CD4-positive, alpha-beta T cell treated with Interleukin-15 for 4 hours (primary cell): ENCODE measurements at regions not wholly inside any gene's neighbourhood (a gene's known extent, or its start where the extent isn't known, plus 50 kb on each side); places are given as distances from the start of the nearest gene placed in this dataset.
"Not testable (repeated sequence)": the region's sequence is repeated elsewhere in the genome, so short reads cannot be mapped to it uniquely, and the experiment has no call there.

ENCODE experiments used
- DNase-seq: peaks from one replicate; pipeline ENCODE4 v3.0.0-alpha.2; 2020; ENCODE audit warnings: low spot score

- no peak for DNase-seq
Measured at GRCh38 chr10:108003061-108003460, 838.6 kb upstream of the SORCS1 start.

DNA sequence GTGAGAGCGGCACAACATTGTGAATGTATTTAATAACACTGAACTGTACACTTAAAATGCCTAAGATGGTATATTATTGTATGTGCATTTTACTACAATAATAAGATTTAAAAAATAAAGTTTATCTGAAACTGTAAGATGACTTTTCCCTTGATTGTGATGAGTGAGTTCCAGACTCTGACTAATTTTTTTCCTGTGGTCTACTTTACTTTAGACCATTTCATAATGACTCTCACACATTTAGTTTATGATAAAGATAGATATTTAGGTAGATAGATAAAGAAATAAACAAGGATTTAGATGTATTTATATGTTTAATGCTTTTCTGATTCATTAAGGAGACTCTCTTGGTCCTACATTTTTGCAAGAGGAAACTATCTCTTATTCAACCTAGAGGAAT, 835.9 kb upstream of the SORCS1 start:
- no peak for DNase-seq

DNA sequence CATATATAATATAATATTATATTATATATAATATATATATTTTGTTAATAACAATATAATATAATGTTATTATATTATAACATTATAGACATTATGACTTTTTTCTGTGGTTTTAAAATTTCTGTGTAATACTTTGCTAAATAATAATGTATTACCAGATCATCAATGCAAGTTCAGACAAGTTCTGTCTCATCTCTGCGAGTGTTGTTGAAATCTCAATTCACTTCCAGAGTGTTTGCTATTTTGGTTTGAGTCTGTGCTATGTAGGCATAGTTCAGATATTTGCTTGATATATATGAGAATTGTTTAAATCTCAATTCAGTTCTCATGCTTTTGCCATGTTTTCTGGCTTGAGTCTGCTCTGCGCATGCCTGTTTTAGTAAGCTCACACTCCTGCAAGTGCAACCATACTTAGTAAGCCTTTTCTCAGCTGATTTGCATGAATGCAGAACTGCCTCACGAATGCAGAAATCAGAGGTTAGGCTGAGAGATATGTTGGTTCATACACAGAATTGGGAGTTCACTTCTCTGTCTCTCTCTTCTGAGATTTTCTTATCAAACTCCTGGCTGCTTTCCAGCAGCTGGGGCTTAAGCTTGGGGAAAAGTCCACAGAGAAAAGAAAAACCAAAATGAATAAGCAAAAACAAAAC, 830.2 kb upstream of the SORCS1 start:
- DNase-seq: no peak

DNA sequence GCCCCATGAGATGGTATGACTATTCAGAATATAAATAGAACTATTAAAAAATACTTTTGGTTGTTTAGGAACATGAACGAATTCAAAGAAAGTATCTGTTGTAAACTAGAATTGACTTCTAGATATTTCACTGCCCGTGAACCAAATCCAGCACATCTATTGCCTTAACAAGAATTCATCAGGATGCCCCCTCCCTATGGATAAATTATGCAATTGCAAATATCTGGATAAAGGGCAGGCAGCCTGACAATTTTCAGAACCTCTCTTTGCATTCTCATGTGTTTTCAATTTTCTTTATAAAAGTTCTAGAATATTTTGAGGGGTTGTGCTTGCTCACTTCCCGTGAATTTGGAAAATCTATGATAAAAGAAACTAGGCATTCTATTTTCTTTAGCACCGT, 822.1 kb upstream of the SORCS1 start:
- no peak for DNase-seq

DNA sequence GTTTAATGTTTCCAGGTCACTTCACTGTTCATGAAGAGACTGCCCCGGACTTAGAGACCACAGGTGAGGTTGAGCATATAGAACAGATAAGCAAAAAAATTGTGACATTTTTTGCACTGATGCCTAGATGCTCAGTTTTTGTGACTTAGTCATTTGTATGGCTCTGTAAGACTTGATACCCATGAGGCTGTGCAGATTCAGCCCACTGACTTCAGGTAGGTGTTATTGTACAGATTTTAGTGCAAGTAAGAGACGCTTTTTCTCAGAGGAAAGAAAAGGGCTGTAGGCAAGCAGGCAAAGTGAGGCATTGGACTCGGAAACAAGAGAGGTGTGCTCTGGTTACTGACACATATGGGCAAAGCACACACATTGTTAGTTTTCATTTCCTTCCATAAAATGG, 820.1 kb upstream of the SORCS1 start:
- DNase-seq: no peak

- no peak for DNase-seq
Measured at GRCh38 chr10:107984149-107984548, 819.6 kb upstream of the SORCS1 start.

DNA sequence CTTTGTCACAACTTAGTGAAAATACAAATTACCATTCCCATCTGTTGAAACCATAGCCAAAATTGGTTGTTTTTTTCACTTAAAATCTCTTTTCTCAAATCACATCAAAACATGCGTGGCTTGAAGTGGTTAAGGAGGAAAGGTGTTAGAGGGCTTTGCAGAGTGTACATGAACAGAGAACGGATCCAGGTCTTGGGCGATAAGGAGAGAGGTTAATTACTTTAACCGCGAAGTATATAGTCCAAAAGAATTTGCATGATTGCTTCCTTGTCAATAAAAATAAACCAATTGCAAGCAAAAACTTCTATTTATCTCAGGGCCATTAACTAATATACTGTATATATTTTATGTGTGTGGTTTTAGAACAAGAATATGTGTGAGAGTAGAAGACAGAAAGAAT, 813.9 kb upstream of the SORCS1 start:
- no peak for DNase-seq

DNA sequence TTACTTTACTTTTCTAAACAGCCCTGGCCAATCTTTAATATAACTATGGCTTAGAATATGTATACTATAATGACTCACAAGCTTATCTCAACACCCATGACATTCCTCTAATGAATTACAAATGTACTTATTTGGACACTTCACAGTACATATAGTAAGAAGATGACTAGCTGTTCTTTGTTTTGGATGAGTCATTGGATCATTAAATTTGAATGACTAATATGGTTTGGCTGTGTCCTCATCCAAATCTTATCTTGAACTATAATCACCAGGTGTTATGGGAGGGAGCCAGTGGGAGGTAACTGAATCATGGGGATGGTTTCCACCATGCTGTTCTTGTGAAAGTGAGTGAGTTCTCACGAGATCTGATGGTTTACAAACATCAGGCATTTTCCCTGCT, 807.5 kb upstream of the SORCS1 start:
- DNase-seq: no peak

DNA sequence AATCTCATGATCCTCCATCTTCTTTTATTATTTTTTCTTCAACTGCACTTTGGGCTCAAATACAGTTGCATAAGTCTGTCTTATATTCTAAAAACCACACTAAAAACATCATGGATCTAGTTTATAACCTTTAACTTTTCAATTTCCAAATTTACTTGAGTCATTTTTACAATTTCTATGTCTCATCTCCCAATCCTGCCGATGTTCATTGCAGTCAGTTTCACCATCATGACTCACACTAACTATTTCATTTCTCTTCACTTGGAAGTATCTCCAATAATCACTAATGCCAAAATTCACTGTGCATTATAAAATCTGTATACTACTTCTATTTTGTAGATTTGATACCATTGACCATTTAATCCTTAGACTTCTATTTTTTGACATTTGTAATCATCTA, 806.9 kb upstream of the SORCS1 start:
- DNase-seq: no peak

DNA sequence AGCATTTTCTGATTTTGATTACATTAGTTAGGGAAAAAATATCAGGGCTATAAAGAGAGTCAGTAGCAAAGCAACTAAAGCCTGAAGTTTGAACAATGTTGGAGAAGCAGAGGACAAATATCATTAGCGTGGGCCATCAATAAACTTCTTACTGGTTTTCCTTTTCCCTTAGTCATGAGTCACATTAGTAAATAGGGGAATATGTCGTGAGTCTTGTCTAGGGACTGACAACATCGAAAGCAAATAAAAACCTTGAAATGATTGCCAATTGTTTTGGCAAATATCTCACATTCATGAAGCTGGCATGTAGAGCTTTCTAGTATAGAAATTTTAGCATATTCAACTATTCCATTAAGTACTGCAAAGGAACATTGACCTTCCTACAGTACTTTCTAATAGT, 806.0 kb upstream of the SORCS1 start:
- DNase-seq: no peak

- DNase-seq: no peak
Measured at GRCh38 chr10:107969936-107970335, 805.4 kb upstream of the SORCS1 start.

- DNase-seq: no peak
Measured at GRCh38 chr10:107966826-107967225, 802.3 kb upstream of the SORCS1 start.

- no peak for DNase-seq
Measured at GRCh38 chr10:107952649-107953556, 788.4 kb upstream of the SORCS1 start.

DNA sequence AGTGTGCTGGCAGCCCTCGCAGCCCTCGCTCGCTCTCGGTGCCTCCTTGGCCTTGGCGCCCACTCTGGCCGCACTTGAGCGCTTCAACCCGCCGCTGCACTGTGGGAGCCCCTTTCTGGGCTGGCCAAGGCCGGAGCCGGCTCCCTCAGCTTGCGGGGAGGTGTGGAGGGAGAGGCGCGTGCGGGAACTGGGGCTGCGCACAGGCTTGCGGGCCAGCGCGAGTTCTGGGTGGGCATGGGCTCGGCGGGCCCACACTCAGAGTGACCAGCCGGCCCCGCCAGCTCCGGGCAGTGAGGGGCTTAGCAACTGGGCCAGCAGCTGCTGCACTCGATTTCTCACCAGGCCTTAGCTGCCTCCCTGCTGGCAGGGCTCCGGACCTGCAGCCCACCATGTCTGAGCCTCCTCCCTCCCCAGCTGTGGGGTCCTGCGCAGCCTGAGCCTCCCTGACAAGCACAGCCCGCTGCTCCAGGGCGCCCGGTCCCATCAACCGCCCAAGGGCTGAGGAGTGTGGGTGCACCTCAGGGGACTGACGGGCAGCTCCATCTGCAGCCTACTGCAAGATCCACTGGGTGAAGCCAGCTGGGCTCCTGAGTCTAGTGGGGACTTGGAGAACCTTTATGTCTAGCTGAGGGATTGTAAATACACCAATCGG, 786.0 kb upstream of the SORCS1 start:
- DNase-seq: not testable (repeated sequence)

DNA sequence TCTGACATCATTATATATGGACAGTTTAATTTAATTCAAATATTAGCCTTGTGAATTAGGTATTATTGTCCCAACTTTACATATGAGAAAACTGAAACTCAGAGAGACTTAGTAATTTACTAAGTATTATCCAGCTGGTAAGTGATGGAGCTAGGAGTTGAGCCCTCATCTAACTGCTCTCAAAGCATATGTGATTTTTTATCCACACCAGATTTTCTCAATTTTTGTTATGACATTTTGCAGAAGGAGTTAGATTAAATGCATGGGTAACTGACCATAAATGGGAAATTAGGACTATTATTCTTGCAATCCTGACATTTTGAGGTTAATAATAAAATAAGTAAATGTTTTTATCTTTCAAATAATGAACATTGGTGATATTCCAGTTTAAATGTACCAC, 778.3 kb upstream of the SORCS1 start:
- no peak for DNase-seq

DNA sequence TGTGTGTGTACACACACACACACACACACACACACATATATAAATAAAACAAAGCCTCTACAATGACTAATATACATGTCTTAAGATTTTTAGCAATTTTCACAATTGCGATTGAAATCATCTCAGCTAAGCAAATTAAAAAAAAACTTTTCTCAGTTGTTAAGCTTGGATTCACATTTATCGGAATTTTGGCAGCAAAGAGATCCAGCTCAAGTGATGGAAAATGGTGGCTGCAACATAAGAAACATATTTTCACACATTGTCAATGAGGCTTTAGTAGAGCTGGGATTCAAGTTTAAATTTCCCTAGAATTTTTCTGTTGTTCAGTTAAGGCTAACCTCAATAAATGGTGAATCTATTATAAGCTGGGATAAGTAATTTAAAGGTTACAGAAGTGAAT, 768.6 kb upstream of the SORCS1 start:
- no peak for DNase-seq

GRCh38 chr10:107931808-107932207, 767.3 kb upstream of the SORCS1 start:
- DNase-seq: no peak

DNA sequence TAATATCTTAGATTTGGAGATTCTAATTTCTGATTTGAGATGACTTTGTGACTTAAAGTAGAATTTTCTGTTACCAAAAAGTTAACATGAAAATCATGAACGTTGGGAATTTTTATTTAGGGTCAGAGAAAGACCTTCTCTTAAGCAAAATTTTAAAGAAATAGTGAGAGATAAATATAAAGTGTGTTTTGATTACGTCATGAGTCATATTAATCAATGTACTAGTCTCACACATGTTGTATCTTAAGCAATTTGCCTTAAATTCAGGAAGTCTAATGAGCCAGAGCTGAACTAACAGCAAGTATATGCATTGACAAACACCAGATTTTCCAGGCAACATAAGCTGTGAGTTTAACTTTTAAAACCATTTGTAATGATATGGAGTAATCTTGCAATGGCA, 765.5 kb upstream of the SORCS1 start:
- DNase-seq: no peak

GRCh38 chr10:107924458-107924857, 760.0 kb upstream of the SORCS1 start:
- DNase-seq: no peak

DNA sequence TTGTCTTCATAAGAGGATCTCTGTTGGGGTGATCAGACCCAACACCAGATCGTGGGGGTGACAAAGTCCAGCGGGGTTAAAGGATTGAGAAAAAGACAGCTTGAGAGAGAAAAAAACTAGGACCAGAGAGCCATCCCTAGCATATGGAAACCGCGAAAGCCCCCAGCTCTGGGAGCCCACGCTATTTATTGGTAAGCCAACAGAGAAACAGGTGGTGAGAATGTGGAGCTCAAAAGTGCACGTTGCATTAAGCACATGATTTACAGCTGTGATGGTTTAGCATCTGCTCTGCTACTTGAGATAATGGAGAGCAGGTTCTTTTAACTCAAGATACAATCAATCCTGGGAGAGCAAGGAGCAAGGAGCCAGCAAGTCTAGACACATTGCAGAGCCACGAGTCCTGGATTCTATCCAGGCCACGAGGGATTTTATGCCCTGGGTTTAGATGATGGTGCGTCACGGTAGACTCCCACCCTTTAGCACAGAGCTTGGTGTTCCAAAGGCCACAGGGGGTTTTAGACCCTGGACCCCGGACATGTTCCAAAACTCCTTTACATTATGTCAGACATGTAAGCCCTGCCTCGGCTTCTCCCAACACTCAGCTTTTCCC, 755.2 kb upstream of the SORCS1 start:
- no peak for DNase-seq

- DNase-seq: no peak
Measured at GRCh38 chr10:107918171-107918570, 753.7 kb upstream of the SORCS1 start.

GRCh38 chr10:107915215-107915610, 750.7 kb upstream of the SORCS1 start:
- DNase-seq: no peak
